ENCODE measurements at regions not wholly inside any gene's neighbourhood (a gene's known extent, or its start where the extent isn't known, plus 50 kb on each side); places are given as distances from the start of the nearest gene placed in this dataset.

DNA sequence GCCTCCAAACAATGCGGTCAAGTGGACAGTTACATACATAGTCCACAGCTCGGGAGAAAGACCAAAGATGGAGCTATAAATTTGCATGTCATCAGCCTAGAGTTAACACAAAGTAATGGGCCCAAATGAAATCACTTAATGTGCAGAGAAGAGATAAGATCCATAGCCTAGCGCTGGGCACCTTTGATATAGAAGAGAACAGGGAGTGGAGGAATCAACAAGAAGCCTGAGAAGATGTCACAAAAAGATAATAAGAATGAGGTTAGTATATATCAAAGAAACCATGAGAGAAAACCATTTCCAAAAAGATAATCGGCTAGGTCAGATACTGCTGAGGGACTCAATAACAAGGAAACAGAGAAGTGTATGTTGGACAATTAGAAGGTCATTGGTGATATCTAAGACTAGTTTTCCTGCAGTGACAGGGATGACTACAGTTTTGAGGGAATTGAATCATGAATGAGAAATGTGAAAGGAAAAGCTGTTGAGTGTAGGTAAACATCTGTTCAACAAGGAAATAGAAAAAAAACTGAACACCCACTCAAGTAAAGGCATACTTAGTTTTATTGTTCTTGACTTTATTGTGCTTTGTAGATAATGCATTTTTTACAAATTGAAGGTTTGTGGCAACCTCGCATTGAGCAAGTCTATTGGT, 68.7 kb upstream of the CDH6 start:
- DNase-seq (no peak), ATAC-seq (no peak)
- no peaks in the 10 kb centered on the region for H3K4me1 Mint-ChIP-seq (ENCODE audit: low read depth)
- intact Hi-C loops (cut with micrococcal nuclease), result no loop called here
- no peak overlapping the region for H3K27ac Mint-ChIP-seq
- no peak overlapping the region for H3K4me3 Mint-ChIP-seq
- no peaks in the 10 kb centered on the region for H3K36me3 Mint-ChIP-seq (ENCODE audit: low read depth)
- CTCF ChIA-PET, result no interaction called here
- TF ChIP-seq, protein P1, sequence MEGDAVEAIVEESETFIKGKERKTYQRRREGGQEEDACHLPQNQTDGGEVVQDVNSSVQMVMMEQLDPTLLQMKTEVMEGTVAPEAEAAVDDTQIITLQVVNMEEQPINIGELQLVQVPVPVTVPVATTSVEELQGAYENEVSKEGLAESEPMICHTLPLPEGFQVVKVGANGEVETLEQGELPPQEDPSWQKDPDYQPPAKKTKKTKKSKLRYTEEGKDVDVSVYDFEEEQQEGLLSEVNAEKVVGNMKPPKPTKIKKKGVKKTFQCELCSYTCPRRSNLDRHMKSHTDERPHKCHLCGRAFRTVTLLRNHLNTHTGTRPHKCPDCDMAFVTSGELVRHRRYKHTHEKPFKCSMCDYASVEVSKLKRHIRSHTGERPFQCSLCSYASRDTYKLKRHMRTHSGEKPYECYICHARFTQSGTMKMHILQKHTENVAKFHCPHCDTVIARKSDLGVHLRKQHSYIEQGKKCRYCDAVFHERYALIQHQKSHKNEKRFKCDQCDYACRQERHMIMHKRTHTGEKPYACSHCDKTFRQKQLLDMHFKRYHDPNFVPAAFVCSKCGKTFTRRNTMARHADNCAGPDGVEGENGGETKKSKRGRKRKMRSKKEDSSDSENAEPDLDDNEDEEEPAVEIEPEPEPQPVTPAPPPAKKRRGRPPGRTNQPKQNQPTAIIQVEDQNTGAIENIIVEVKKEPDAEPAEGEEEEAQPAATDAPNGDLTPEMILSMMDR (IDR thresholded peaks at IDR 0.05), result no peak
- peaks cover 3% of the 10 kb centered on the region for H3K9me3 Mint-ChIP-seq
- H3K27me3 Mint-ChIP-seq, result no peaks in the 10 kb centered on the region
- POLR2A ChIA-PET, result no interaction called here

DNA sequence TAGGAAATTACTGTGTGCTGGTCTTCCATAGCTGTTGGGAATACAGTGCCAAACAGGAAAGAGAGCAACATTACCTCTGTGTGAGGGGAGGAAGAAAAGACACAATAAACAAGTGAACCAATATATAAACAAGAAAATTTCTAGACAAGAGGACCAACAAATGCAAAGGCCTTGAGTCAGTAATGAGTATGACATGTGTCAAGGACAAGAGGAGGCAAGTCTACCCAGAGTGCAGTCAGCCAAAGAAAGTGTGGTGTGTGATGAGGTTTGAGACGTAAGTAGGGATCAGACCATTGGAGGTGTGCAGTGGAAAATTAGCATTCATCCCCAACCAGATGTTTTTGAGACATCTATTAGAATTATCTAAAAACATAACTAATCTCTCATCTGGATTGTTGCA, 69.5 kb upstream of the CDH6 start:
- Mint-ChIP-seq H3K4me3 (no peak overlapping the region), H3K27ac (no peak overlapping the region), H3K9me3 (peaks cover 3% of the 10 kb centered on the region), H3K27me3 (no peaks in the 10 kb centered on the region), H3K4me1 (ENCODE audit: low read depth) (no peaks in the 10 kb centered on the region), H3K36me3 (ENCODE audit: low read depth) (no peaks in the 10 kb centered on the region)
- CTCF ChIA-PET, result no interaction called here
- intact Hi-C loops (cut with micrococcal nuclease), result no loop called here
- ATAC-seq (no peak), DNase-seq (no peak)
- POLR2A ChIA-PET, result no interaction called here
- TF ChIP-seq, protein P1 (IDR thresholded peaks at IDR 0.05), result no peak

DNA sequence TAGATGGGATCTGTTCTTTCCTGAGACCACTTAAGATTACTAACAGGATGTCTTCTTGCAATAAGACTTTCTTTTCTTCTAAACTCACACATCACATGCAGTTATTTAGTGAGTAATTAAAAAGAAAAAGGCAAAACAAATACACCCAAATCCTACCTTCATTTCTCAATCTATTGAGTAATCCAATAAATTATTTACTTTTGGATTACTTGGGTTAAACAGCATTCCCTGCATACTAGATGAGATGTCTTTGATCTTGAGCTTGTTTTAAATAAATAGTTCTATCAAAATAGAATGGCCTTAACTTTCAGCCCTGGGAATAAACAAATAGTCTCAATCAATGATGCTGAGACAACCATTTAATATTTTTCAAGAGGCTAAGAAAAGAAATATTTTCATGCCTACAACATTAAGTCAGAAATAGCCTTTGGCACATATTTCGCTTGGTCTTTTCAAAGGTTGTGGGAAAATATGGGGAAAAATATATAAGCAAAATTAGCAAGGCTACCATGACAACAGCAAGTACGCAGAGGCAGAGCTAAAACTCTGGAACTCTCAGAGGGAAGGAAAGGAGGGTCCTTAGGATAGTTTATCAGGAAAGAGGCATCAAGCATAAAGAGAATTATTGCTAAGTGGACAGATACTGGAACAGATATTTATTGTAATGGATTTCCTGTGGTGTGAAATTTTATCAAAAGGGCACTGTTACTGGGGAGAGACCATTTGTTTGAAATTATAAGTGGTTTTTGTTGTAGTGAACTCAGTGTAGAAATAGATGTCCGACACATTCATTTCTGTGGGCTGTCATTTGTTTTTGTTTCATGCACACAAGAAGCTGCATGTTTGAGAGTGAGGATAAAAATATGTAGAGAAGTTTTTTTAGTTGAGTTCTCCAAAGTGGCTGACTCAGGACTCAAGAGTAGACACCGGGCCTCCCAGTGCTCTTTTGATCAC, 70.2 kb upstream of the CDH6 start:
- Mint-ChIP-seq H3K36me3 (ENCODE audit: low read depth) (no peaks in the 10 kb centered on the region), H3K4me1 (ENCODE audit: low read depth) (no peaks in the 10 kb centered on the region), H3K27me3 (no peaks in the 10 kb centered on the region), H3K4me3 (no peak overlapping the region), H3K9me3 (peaks cover 3% of the 10 kb centered on the region), H3K27ac (no peak overlapping the region)
- ChIA-PET CTCF (no interaction called here), POLR2A (no interaction called here)
- TF ChIP-seq, protein P1 (IDR thresholded peaks at IDR 0.05), result no peak
- intact Hi-C loops (cut with micrococcal nuclease), result no loop called here
- ATAC-seq, result no peak
- no peak for DNase-seq

DNA sequence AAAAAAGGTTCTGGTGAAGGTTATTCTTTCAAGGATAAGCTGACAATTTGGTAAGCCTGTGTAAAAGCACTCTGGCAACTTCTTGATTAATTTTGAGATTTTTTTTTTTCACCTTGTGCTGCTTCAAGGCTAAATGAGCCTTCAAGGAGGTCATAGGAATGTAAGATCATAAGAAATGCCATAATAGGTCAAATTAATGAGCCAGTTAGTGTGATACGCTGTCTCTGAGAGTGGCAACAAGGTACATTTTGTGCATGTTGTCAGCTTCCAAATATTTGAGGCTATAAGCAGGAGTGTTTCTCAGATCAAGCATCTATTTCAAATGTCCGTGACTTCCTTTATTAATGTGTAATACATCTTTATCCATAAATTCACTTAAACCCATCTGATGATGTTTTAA, 72.3 kb upstream of the CDH6 start:
- intact Hi-C loops (cut with micrococcal nuclease), result no loop called here
- DNase-seq (no peak), ATAC-seq (no peak)
- Mint-ChIP-seq H3K36me3 (ENCODE audit: low read depth) (no peaks in the 10 kb centered on the region), H3K9me3 (peaks cover 3% of the 10 kb centered on the region), H3K4me3 (no peak overlapping the region), H3K4me1 (ENCODE audit: low read depth) (no peaks in the 10 kb centered on the region), H3K27ac (no peak overlapping the region), H3K27me3 (no peaks in the 10 kb centered on the region)
- TF ChIP-seq, protein P1 (IDR thresholded peaks at IDR 0.05), result no peak
- POLR2A ChIA-PET, result no interaction called here
- CTCF ChIA-PET, result no interaction called here

DNA sequence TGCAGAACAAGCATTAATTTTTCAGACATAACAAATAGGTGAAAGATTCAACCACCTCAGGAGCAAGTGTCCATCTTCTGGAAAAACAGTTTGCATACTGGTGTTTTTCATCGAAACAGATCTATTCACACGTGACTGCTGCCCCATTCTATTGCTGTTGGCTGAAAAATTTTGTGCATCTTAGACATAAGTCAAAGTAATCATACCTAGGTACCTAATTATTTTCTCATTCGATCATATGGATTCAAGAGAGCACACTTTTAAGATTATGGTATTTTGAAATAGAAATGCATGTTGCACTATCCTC, 72.9 kb upstream of the CDH6 start:
- POLR2A ChIA-PET, result no interaction called here
- Mint-ChIP-seq H3K4me1 (ENCODE audit: low read depth) (no peaks in the 10 kb centered on the region), H3K27ac (no peak overlapping the region), H3K36me3 (ENCODE audit: low read depth) (no peaks in the 10 kb centered on the region), H3K4me3 (no peak overlapping the region), H3K9me3 (peaks cover 3% of the 10 kb centered on the region), H3K27me3 (no peaks in the 10 kb centered on the region)
- no peak for DNase-seq
- CTCF ChIA-PET, result no interaction called here
- TF ChIP-seq, protein P1 (IDR thresholded peaks at IDR 0.05), result no peak
- intact Hi-C loops (cut with micrococcal nuclease), result no loop called here
- no peak for ATAC-seq
